HL-60 (cell line): ENCODE measurements at regions not wholly inside any gene's neighbourhood (a gene's known extent, or its start where the extent isn't known, plus 50 kb on each side); places are given as distances from the start of the nearest gene placed in this dataset.

Experiments used
- DNase-seq, 2 experiments: peaks; one replicate each; pipeline ENCODE4 v3.0.0-alpha.2; 2010 to 2020; ENCODE audit warnings: low read depth in 1 of 2, low spot score in 1 of 2
- H3K27ac ChIP-seq: fragments of 250-450 bp; sonication (Bioruptor Pico); replicated peaks from 2 replicates; pipeline ENCODE4 v1.5.1; 2020; ENCODE audit warnings: mild to moderate bottlenecking, moderate library complexity
- H3K27me3 ChIP-seq: fragments of 250-450 bp; sonication (Bioruptor Pico); 2 replicates; pipeline ENCODE4 v1.5.1; 2021; ENCODE audit warnings: mild to moderate bottlenecking, moderate library complexity; ENCODE audit not compliant: insufficient read depth, poor library complexity, severe bottlenecking
- H3K4me3 ChIP-seq: replicated peaks from 2 replicates; pipeline ENCODE4 v1.5.1; 2011; ENCODE audit warnings: mild to moderate bottlenecking, control low read depth, low read length; ENCODE audit not compliant: insufficient read depth
- CTCF ChIP-seq: IDR thresholded peaks from one replicate; pipeline ENCODE4 v1.5.1; 2011; ENCODE audit warnings: low read length, control low read depth, inconsistent platforms; ENCODE audit not compliant: insufficient read depth
- GABPA ChIP-seq: IDR thresholded peaks from 2 replicates; pipeline ENCODE4 v1.6.1; 2012; ENCODE audit warnings: low read depth
- POLR2AphosphoS5 ChIP-seq: IDR thresholded peaks from 2 replicates; pipeline ENCODE4 v1.6.1; 2012; ENCODE audit warnings: low read depth
- SPI1 ChIP-seq: IDR thresholded peaks from 2 replicates; pipeline ENCODE4 v1.6.1; 2012; ENCODE audit warnings: low read depth, mild to moderate bottlenecking, borderline replicate concordance
- TF ChIP-seq, protein P1 (sequence below): IDR thresholded peaks from 2 replicates; pipeline ENCODE4 v1.6.1; 2012; ENCODE audit warnings: low read depth; ENCODE audit not compliant: insufficient replicate concordance

- DNase-seq, result peak; percentile 77 to 83
- no peaks in the 10 kb centered on the region for H3K27me3 ChIP-seq
- TF ChIP-seq POLR2AphosphoS5, result no peak
- TF ChIP-seq SPI1, result peak; percentile 48; the same call in 1 of the 2 replicates
- H3K4me3 ChIP-seq, result no peak overlapping the region
- H3K27ac ChIP-seq, result peak overlapping the region; percentile 55
Measured at GRCh38 chr4:12123707-12124106, 695.0 kb upstream of the HS3ST1 start.

DNA sequence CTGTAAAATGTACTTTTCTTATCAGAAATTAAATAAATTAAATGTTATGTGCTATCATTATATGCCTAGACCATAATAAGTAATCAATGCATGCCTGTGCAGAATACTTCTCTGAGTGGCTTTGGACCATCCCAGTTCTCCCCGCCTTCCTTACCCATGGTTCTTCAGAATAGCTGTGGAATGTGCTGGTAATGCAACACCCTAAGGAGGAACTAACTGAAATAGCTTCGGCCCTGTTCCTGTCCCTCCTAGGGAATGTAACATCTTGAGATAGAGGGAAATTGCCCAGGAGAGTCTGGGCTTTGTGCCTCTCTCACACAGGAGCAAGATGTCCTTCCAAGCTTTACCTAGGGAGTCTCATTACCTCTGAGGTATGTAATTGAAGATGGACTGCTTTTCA lies 693.6 kb upstream of the HS3ST1 start:
- TF ChIP-seq SPI1, result no peak
- no peak for TF ChIP-seq GABPA
- TF ChIP-seq CTCF, result no peak
- TF ChIP-seq POLR2AphosphoS5, result no peak
- TF ChIP-seq, protein P1, sequence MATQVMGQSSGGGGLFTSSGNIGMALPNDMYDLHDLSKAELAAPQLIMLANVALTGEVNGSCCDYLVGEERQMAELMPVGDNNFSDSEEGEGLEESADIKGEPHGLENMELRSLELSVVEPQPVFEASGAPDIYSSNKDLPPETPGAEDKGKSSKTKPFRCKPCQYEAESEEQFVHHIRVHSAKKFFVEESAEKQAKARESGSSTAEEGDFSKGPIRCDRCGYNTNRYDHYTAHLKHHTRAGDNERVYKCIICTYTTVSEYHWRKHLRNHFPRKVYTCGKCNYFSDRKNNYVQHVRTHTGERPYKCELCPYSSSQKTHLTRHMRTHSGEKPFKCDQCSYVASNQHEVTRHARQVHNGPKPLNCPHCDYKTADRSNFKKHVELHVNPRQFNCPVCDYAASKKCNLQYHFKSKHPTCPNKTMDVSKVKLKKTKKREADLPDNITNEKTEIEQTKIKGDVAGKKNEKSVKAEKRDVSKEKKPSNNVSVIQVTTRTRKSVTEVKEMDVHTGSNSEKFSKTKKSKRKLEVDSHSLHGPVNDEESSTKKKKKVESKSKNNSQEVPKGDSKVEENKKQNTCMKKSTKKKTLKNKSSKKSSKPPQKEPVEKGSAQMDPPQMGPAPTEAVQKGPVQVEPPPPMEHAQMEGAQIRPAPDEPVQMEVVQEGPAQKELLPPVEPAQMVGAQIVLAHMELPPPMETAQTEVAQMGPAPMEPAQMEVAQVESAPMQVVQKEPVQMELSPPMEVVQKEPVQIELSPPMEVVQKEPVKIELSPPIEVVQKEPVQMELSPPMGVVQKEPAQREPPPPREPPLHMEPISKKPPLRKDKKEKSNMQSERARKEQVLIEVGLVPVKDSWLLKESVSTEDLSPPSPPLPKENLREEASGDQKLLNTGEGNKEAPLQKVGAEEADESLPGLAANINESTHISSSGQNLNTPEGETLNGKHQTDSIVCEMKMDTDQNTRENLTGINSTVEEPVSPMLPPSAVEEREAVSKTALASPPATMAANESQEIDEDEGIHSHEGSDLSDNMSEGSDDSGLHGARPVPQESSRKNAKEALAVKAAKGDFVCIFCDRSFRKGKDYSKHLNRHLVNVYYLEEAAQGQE, result no peak
- Histone ChIP-seq H3K27ac (peak overlapping the region; percentile 55), H3K4me3 (no peak overlapping the region), H3K27me3 (no peaks in the 10 kb centered on the region)
- peak; percentile 24 to 41 for DNase-seq

GRCh38 chr4:12120968-12121367 lies 692.3 kb upstream of the HS3ST1 start:
- Histone ChIP-seq H3K27me3 (no peaks in the 10 kb centered on the region), H3K27ac (no peak overlapping the region), H3K4me3 (no peak overlapping the region)
- TF ChIP-seq POLR2AphosphoS5 (no peak), GABPA (no peak), SPI1 (no peak), CTCF (no peak)
- TF ChIP-seq, protein P1, result no peak
- no peak for DNase-seq

GRCh38 chr4:12118651-12119213 lies 690.0 kb upstream of the HS3ST1 start:
- Histone ChIP-seq H3K27me3 (no peaks in the 10 kb centered on the region), H3K27ac (peak overlapping the region; percentile 75), H3K4me3 (no peak overlapping the region)
- TF ChIP-seq SPI1 (peak; percentile 21; the same call in 1 of the 2 replicates), GABPA (peak; percentile 49; the same call in 1 of the 2 replicates), CTCF (no peak), POLR2AphosphoS5 (peak; percentile 78)
- TF ChIP-seq, protein P1, result peak; percentile 35
- DNase-seq, result peak; percentile 93 to 94
